ENCODE measurements at regions not wholly inside any gene's neighbourhood (a gene's known extent, or its start where the extent isn't known, plus 50 kb on each side); places are given as distances from the start of the nearest gene placed in this dataset.

DNA sequence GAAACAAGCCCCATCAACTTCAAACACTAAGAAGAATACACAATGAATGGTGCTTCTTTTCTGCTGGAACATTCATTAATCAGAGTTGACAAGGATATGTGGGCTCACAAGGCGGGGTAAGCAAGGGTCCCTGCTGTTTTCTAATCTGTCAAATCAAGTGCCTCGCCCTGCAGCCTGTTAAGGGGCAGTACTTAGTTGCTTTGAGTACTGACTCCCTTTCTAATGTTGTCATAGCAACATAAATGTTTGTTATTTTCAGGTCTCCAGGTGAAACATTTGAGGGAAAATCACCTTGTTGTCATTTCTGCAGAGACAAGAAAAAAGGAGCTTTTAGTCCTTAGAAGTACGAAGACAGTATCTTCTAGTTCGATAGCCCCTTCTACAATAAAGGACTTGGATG, 284.7 kb upstream of the PKDCC start:
- Histone ChIP-seq H3K4me3 (ENCODE audit: low read depth in 1 of 3, low read length in 3 of 3) (no peak overlapping the region), H3K27ac (ENCODE audit: low read depth in 1 of 2, low read length in 2 of 2) (no peak overlapping the region), H3K9ac (ENCODE audit: low read depth in 1 of 2, low read length in 2 of 2) (no peak overlapping the region), H3K9me3 (ENCODE audit: control insufficient read depth in 4 of 4, low read length in 3 of 4) (no peaks in the 10 kb centered on the region), H3K36me3 (ENCODE audit: control insufficient read depth in 4 of 4, insufficient read depth in 3 of 4, low read depth in 1 of 4, low read length in 3 of 4) (no peaks in the 10 kb centered on the region), H3K27me3 (ENCODE audit: control insufficient read depth in 4 of 4, insufficient read depth in 4 of 4, low read length in 3 of 4) (no peaks in the 10 kb centered on the region), H3K4me1 (ENCODE audit: control insufficient read depth in 4 of 4, insufficient read depth in 4 of 4, low read length in 3 of 4) (peaks cover 0 to 3% (median under 1%) of the 10 kb centered on the region in 4 donors)
- no peak for TF ChIP-seq JUND (IDR thresholded peaks at IDR 0.05)
- 76% methylated on average over 4 of the region's 4 CpGs for WGBS
- DNase-seq (ENCODE audit: low spot score) = no peak

- peaks cover 0 to 3% (median under 1%) of the 10 kb centered on the region in 4 donors for H3K4me1 ChIP-seq (ENCODE audit: control insufficient read depth in 4 of 4, insufficient read depth in 4 of 4, low read length in 3 of 4)
- TF ChIP-seq RAD21 (IDR thresholded peaks at IDR 0.05) (no peak), NR2F2 (IDR thresholded peaks at IDR 0.05) (no peak), RXRA (IDR thresholded peaks at IDR 0.05) (no peak), FOXA1 (IDR thresholded peaks at IDR 0.05) (no peak), FOXA2 (IDR thresholded peaks at IDR 0.05) (no peak), YY1 (IDR thresholded peaks at IDR 0.05) (no peak), HNF4G (IDR thresholded peaks at IDR 0.05) (no peak), MAX (IDR thresholded peaks at IDR 0.05) (no peak)
- WGBS = 97% methylated on average over 1 of the region's 1 CpG
- no peak overlapping the region for H3K27ac ChIP-seq (ENCODE audit: low read depth in 1 of 2, low read length in 2 of 2)
- no peaks in the 10 kb centered on the region for H3K9me3 ChIP-seq (ENCODE audit: control insufficient read depth in 4 of 4, low read length in 3 of 4)
- H3K4me3 ChIP-seq (ENCODE audit: low read depth in 1 of 3, low read length in 3 of 3) = no peak overlapping the region
- no peak overlapping the region for H3K9ac ChIP-seq (ENCODE audit: low read depth in 1 of 2, low read length in 2 of 2)
- no peak for DNase-seq (ENCODE audit: low spot score)
- no peaks in the 10 kb centered on the region for H3K36me3 ChIP-seq (ENCODE audit: control insufficient read depth in 4 of 4, insufficient read depth in 3 of 4, low read depth in 1 of 4, low read length in 3 of 4)
- H3K27me3 ChIP-seq (ENCODE audit: control insufficient read depth in 4 of 4, insufficient read depth in 4 of 4, low read length in 3 of 4) = no peaks in the 10 kb centered on the region
Measured at GRCh38 chr2:41764131-41764530, 283.7 kb upstream of the PKDCC start.

GRCh38 chr2:41764919-41765318, 282.9 kb upstream of the PKDCC start:
- no peak for DNase-seq (ENCODE audit: low spot score)
- Histone ChIP-seq H3K27me3 (ENCODE audit: control insufficient read depth in 4 of 4, insufficient read depth in 4 of 4, low read length in 3 of 4) (peaks cover 0 to under 1% (median 0%) of the 10 kb centered on the region in 4 donors), H3K4me3 (ENCODE audit: low read depth in 1 of 3, low read length in 3 of 3) (no peak overlapping the region), H3K4me1 (ENCODE audit: control insufficient read depth in 4 of 4, insufficient read depth in 4 of 4, low read length in 3 of 4) (peaks cover 0 to 3% (median under 1%) of the 10 kb centered on the region in 4 donors), H3K9ac (ENCODE audit: low read depth in 1 of 2, low read length in 2 of 2) (no peak overlapping the region), H3K27ac (ENCODE audit: low read depth in 1 of 2, low read length in 2 of 2) (no peak overlapping the region), H3K9me3 (ENCODE audit: control insufficient read depth in 4 of 4, low read length in 3 of 4) (no peaks in the 10 kb centered on the region), H3K36me3 (ENCODE audit: control insufficient read depth in 4 of 4, insufficient read depth in 3 of 4, low read depth in 1 of 4, low read length in 3 of 4) (no peaks in the 10 kb centered on the region)
- 68% methylated on average over 2 of the region's 2 CpGs for WGBS
- TF ChIP-seq YY1 (IDR thresholded peaks at IDR 0.05) (no peak), SP1 (IDR thresholded peaks at IDR 0.05) (no peak), MAX (IDR thresholded peaks at IDR 0.05) (no peak), RAD21 (IDR thresholded peaks at IDR 0.05) (peak; percentile 79), FOXA1 (IDR thresholded peaks at IDR 0.05) (no peak), RXRA (IDR thresholded peaks at IDR 0.05) (no peak)
- TF ChIP-seq, protein P1, sequence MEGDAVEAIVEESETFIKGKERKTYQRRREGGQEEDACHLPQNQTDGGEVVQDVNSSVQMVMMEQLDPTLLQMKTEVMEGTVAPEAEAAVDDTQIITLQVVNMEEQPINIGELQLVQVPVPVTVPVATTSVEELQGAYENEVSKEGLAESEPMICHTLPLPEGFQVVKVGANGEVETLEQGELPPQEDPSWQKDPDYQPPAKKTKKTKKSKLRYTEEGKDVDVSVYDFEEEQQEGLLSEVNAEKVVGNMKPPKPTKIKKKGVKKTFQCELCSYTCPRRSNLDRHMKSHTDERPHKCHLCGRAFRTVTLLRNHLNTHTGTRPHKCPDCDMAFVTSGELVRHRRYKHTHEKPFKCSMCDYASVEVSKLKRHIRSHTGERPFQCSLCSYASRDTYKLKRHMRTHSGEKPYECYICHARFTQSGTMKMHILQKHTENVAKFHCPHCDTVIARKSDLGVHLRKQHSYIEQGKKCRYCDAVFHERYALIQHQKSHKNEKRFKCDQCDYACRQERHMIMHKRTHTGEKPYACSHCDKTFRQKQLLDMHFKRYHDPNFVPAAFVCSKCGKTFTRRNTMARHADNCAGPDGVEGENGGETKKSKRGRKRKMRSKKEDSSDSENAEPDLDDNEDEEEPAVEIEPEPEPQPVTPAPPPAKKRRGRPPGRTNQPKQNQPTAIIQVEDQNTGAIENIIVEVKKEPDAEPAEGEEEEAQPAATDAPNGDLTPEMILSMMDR (IDR thresholded peaks at IDR 0.05; ENCODE audit: low read depth, low read length, missing input control) = peak; percentile 25

DNA sequence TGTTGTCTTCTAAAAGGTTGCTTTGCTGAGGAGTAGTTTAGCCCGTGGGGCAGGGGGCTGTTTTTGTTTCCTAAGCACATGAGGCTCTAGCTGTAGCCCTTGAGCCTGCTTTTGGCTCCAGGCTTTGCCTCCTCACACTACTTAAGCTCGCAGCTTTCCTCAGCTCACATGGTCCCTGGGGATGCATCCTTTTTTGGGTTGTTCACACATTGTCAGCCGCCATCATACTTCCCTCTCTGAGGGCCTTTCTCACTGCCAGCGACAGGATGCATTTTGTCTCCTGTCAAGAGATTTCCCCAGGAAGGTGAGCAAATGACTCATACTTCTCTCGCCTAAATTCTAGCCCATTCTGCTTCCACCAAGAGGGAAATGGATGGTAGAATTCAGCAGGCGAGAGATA, 279.5 kb upstream of the PKDCC start:
- 79% methylated on average over 6 of the region's 6 CpGs for WGBS
- no peak for DNase-seq (ENCODE audit: low spot score)
- H3K36me3 ChIP-seq (ENCODE audit: control insufficient read depth in 4 of 4, insufficient read depth in 3 of 4, low read depth in 1 of 4, low read length in 3 of 4) = no peaks in the 10 kb centered on the region
- H3K9me3 ChIP-seq (ENCODE audit: control insufficient read depth in 4 of 4, low read length in 3 of 4) = no peaks in the 10 kb centered on the region
- peaks cover 0 to 5% (median 0%) of the 10 kb centered on the region in 4 donors for H3K27me3 ChIP-seq (ENCODE audit: control insufficient read depth in 4 of 4, insufficient read depth in 4 of 4, low read length in 3 of 4)
- peaks cover 0 to 3% (median under 1%) of the 10 kb centered on the region in 4 donors for H3K4me1 ChIP-seq (ENCODE audit: control insufficient read depth in 4 of 4, insufficient read depth in 4 of 4, low read length in 3 of 4)
- H3K4me3 ChIP-seq (ENCODE audit: low read depth in 1 of 3, low read length in 3 of 3) = no peak overlapping the region
- no peak overlapping the region for H3K27ac ChIP-seq (ENCODE audit: low read depth in 1 of 2, low read length in 2 of 2)
- no peak overlapping the region for H3K9ac ChIP-seq (ENCODE audit: low read depth in 1 of 2, low read length in 2 of 2)
- TF ChIP-seq TAF1 (conservative IDR thresholded peaks at IDR 0.05) (no peak), ZBTB33 (IDR thresholded peaks at IDR 0.05) (no peak), FOXA2 (IDR thresholded peaks at IDR 0.05) (no peak), REST (IDR thresholded peaks at IDR 0.05) (no peak), HNF4A (conservative IDR thresholded peaks at IDR 0.05) (no peak)
